GM18907 (cell line): ENCODE measurements at regions not wholly inside any gene's neighbourhood (a gene's known extent, or its start where the extent isn't known, plus 50 kb on each side); places are given as distances from the start of the nearest gene placed in this dataset.
"Not testable (repeated sequence)": the region's sequence is repeated elsewhere in the genome, so short reads cannot be mapped to it uniquely, and the experiment has no call there.

Experiments
- ATAC-seq: cut with Tn5 transposase; IDR thresholded peaks from one replicate; pipeline ENCODE4 v1.9.1; 2021; ENCODE audit warnings: mild to moderate bottlenecking, moderate library complexity; ENCODE audit not compliant: unreplicated experiment

DNA sequence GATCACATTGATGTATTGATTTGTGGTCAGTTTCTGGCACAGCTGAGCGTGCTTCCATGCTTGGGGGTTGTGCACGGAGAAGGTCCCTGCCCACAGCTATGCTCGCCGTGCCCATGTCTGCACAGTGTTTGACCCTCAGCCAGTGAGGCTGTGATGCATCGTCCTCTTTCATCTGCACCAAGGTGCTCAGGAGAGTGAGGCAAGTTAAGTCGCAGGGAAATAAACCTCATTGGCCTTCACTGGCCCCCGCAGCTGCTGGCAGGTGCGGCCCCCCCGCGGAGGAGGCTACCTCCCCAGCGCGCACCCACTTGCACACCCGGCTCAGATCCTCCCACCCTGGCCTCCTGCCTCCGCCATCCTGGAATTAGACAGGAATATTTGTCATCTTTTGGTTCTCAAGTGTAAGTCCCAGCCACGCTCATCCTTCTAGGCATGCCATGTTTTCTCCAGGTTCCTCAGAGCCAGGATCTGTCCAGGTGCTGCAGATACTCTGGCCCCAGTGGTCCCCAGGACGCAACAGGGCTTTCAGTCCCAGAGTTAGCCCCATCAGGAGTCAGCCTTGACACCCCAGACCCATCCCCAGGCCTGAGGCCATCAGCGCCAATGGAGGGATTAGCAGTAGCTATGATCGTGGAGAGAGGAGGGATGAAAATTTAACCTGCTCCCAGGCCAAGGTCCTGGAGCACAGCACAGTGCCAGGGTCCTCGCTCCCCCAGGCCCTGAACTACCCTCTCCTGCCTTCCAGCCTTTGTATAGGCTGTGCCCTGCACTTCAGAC is 93.7 kb downstream of the OAT start:
- ATAC-seq, result no peak

DNA sequence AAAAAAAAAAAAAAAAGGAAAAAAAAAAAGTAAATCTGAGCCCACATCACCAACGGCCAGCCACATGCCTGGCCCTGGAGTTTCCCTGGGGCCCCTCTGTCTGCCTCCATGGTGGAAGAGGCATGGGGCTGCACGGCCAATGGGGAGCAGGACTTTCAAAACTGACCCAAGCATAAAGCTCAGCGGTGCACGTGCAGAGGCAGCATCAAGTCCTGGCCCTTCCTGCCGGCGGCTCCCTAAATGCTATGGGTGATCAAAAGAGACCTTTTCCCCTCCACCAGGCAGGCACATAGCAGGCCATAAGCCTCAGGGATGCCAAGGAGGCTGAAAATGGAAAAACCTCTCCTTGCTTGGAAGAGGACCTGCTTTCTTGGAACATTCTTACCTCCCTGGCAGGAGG is 94.3 kb downstream of the OAT start:
- no peak for ATAC-seq

DNA sequence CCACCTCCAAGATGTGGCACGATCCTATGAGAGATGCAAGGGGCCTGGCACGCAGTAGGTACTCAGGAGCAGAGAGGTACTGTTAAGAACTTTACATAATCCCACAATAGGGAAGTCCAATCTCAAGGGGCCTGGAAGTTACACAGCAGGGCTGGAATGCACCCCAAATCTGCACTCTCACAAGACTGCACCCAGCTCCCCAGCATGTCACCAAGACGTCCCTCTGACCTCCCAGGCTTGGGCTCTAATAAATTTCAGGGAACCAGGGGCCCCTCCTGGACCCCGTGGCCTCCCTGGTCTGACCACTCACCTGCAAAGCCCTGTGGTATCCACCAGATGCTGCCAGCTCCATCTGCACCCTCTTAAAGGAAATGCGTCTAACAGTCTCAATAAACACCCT is 94.9 kb downstream of the OAT start:
- no peak for ATAC-seq

DNA sequence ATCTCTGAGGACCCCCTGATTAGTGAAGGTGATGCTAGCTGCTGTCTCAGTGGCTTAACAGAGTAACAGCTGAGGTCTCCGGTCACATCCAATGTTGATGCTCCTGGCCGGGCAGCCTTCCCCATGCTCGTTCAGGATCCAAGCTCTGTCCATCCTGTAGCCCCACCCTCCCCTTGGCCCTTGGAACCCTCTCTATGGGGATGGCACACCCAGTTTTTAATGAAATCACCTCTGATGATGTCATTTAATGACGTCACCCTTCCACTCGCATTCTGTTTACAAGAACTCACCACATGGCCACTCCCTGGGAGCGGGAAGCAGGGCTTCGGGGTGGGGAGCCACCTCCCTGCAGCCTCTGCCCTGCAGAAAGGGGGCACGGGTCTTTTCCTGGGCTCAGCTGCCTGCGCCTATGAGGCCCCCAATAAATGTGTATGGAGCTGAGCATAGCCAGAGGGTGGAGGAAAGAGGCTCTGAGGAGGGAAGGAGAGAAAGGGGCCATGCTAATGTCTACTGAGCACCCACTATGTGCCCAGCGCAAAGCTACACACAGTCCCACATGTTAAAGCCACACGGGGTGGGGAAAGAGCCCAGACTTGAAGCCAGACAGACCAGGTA is 95.5 kb downstream of the OAT start:
- ATAC-seq, result no peak

DNA sequence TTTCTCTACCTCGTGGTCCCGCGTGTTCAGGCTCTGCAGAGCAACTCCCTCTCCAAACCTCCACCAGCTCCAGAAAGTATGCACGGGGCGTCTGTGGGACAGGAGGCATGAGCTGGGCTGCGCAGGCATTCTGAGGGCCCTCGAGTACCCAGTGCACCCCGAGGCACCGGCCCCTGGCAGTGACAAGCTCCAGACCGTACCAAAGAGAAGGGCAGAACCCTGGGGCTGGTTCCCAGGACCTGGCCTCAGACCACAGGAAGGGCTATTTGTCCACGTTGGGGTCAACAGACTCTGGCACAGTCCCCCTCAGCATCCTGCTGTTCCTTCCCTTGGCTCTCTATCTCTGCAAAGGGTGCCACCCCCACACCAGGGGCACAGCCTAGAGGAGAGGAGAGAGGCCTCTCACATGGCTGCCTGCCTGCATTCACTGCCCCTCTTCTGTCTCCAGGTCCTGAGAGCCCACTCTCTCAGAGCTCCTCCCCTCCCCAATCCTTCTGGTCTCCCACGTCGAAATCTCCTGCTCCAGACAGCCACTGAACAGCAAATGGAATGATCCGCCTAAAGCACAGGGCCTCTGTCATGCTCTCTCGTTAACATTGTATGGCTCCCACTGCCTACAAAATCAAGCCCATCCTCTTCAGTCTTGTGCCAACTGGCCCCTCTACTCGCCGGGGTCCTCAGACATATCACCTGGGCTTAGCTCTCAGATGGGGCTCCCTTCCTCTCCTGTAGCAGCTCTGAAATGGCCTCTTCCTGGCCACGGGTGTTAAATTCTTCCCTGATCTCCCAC is 96.3 kb downstream of the OAT start:
- no peak for ATAC-seq

DNA sequence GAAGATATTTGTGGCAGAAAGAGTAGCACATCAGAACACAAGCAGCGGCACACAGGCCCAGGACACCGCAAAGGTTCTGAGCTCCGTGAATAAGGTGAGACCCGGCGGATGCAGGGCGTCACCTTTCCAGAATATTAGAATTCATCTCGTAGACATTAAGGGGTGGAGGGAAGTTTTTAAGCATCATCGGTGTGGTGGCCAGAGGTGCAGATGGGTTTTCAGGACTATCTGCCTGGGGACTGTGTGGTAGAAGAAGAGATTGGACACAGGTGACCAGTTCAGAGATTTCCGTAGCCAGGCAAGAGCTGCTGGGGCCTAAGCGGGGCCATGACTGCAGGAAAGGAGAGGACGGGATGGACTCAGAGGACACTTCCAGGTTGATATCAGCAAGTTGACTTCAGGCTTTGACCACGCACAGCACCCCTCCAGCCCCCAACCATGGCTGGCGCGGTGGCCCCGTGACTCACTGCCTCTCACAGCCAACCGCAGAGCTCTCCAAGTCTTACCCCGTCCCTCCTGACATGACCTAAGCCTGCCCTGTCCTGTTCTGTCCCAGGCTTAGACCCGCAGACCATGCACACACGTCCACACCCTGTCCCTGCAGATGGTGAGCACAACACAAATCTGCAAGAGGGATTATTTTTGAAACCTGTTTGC is 97.2 kb downstream of the OAT start:
- ATAC-seq, result no peak

DNA sequence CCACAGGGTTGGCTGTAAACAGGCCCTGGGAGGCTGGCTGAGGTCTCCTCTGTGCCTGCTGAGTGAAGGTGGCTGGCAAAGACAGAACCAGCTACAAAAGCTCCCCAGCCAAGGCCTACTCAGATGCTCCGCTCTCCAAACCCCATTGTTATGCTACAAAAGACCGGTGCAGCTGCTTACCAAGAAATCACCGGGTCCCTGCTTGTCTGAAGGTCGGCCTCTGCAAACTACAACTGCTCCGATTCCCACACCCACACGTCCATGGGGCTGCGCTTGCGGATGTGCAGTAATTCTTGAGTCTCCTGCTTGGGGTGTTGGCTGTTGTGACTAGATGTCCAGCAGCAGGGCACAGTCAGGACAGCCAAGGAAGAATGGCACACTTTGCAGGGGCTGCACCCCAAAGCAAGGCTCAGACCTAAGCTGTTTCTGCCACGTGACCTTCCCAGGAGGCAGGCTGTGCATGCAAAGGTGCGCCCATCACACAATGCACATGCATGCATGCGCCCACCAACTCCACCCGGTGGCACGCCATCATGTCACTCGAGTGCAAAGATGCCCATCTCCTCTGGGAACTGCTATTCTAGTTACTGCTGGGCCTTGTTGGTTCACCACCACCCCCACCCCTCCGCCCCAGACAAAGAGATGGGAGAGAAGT is 97.8 kb downstream of the OAT start:
- no peak for ATAC-seq

DNA sequence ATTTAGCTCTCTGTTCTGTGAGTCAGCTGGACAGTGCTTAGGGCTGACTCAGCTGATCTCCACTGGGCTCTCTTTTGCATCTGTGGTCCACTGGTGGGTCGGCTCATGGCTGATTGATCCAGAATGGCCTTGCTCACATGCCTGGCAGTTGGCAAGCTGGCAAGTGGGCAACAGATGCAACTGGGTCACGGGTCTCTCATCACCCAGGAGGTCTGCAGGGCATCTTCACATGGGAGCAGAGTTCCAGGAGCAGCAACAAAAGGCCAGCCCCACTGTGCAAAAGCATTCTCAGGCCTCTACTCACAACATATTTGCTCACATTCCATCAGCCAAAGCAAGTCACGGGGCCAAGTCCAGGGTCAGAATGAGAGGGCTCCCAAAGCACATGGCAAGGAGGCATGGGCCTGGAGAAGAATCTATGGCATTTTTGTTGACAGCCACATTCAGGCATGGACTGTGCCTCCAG is 98.8 kb downstream of the OAT start:
- no peak for ATAC-seq

DNA sequence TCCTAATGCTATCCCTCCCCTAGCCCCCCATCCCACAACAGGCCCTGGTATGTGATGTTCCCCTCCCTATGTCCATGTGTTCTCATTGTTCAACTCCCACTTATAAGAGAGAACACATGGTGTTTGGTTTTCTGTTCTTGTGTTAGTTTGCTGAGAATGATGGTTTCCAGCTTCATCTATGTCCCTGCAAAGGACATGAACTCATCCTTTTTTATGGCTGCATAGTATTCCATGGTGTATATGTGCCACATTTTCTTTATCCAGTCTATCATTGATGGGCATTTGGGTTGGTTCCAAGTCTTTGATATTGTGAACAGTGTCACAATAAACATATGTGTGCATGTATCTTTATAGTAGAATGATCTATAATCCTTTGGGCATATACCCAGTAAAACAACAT is 99.2 kb downstream of the OAT start:
- ATAC-seq, result not testable (repeated sequence)

DNA sequence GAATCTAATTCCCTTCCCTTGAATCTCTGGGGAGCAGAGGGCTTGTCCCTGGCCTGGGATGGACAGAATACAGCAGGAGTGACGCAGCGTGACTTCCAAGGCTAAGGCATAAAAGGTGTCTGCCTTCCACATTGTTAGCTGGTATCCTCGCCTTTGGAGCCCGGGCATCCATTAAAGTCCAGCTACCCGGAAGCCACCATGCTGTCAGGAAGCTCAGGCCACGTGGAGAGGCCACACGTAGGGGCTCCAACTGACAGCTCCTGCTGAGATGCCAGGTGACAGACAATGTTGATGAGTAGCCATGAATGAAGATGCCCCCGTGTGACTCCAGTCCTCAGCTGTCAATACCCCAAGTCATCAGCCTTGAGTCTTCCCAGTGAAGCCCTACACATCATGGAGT is 99.9 kb downstream of the OAT start:
- no peak for ATAC-seq

DNA sequence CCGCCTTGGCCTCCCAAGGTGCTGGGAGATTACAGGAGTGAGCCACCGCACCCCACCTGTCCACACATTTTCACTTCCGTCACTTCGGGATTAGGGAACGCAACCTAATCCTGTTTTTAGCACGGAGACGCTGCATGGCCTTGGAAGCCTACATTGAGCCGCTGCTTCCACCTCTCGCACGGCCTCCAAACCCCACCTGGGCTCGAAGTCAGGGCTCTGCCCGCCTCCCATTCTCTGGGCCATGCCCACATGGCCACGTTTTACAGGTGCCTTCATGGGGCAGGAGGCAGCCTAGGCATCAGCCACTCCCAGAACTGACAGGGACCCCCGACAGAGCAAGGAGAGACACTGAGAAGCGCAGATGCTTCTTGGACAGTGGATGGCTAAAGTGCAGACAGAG is 100.6 kb downstream of the OAT start:
- ATAC-seq, result no peak

DNA sequence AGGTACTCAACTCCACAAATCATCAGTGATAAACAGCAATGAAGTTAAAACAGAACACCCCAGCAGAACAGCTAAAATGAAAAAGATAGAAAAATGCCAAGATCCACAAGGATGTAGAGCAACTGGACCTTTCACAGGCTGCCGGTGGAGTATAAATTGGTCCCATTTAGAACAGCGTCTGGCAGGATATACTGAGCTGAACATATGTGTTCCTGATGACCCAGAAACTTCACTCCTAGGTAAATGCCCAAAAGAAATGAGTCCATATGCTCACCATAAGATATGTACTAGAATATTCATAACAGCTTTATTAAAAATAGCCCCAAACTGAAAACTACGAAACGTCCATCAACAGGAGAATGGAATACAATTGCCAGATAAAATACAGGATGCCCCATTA is 102.4 kb downstream of the OAT start:
- no peak for ATAC-seq

DNA sequence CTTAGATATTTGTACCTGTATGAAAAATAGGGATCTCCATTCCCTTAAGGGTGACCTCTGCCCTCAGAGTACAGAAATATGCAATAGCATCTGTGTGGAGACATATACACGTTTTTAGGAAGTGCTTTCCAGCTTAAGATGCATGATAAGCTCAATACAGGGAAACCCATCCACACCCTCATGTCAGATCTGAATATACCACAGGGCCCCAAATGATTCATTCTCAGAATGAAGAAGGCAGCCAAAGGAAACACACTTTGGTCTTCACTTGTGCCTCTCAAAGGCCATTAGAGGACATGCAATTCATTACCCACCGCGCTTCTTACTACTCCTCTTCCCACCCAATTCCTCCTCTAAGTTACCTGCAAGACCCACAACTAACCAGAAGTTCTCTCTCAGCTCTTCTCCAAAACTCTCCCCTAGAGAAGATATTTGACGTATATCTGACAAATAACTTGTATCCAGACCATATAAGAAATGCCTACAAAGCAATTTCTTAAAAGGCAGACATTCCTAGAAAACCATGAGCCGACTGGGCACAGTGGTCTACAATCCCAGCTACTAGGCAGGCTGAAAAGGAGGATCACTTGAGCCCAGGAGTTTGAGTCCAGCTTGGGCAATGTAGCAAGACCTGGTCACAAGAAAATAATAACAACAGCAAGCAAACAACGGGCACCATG is 103.0 kb downstream of the OAT start:
- ATAC-seq, result no peak

DNA sequence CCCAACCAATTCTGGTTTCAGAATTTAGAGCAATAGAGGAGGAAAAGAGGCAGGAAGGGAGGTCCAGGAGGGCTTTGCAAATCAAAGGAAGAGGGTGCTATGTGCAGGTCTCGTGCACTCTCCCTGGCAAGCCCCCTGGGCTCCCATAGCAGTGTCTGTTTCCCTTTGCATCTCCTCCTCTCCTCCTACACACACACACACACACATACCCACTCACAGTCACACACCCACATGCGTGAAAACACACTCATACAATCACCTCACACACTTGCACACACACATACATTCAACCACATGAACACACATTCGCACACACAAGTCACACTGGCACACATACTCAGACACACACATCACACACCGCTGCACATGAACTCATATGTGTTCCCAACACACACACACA is 105.3 kb downstream of the OAT start:
- no peak for ATAC-seq

DNA sequence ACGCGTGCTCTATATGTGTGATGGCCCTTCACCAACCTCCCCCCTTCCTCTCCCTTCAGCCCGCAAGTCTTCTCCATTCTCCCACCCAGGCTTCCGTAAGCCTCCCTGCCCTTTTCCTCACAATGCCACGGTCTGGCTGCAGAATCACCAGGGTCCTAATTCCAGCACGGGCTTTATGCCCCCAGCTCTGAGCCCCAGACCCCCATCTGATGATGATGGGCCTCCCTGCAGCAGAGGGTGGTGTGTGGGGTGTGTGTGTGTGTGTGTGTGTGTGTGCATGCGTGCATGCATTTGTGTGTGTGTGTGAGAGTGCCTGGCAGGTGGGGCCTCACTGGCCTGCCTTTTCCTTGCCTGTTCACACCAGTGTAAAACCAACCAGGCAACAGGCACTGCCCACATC is 109.9 kb downstream of the OAT start:
- no peak for ATAC-seq

DNA sequence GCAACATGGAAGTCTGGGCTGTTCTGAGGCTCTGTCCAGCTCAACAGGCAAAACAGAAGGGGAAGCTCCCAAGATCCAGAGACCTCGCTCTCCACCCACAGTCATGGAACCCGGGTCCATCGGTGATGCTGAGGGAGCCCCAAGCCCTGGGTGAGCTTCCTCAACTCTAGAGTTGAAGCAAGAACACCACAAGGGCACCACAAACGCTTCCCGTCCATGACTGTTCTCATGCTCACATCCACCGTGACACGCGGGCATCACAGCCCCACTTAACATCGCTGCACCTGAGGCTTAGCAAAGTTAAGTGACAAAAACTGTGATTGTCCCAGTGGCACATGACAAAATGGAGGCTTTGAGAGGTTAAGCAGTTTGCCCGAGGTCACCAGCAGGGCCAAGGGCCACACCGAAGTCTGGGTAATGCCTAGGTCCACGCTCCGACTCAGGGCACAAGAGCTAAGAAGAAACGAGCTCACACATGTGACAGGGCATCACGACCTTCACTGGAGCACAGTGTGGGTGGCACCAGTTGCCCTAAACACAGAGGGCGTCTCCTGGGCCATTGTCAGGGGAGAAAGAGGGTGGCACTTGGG is 110.6 kb downstream of the OAT start:
- ATAC-seq, result no peak

DNA sequence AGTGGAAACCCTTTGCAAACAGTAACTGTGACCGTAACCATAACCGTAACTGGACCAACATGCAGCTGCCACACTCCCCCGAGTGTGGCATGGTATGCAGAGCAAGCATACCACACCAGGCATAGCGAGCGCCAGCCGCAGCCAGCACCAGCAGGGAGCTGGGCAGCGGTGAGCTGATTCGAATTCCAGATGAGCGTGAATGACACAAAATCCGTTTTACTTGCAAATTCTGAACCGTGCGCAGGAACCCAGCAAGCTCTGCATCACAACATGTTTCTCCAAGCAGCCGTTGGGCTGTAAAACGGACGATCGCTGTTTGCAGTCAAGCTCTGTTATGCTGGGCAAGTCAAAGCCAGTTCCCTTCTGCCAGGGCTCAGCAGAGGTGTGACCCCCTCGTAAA is 111.1 kb downstream of the OAT start:
- no peak for ATAC-seq

DNA sequence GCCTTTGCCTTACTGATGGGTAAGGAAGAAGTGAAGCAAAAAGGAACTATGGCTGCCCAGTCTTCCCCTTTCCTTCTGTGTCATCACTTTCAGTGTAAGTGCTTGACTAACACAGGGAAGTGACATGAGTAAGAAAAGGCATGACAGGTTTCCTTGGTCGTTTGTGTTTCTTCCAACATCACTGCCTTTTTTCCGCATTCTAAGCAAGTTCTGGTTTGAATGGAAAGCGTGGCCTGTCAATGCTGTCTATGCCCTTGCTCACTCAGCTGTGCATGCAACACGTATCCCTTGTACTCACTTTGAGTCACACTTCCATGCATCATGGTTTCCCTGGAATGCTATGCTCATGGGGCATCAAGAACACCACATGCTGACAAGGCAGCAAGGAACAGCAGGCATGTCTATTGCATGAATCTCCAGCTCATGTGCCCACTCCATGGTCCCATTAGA is 111.8 kb downstream of the OAT start:
- ATAC-seq, result no peak

DNA sequence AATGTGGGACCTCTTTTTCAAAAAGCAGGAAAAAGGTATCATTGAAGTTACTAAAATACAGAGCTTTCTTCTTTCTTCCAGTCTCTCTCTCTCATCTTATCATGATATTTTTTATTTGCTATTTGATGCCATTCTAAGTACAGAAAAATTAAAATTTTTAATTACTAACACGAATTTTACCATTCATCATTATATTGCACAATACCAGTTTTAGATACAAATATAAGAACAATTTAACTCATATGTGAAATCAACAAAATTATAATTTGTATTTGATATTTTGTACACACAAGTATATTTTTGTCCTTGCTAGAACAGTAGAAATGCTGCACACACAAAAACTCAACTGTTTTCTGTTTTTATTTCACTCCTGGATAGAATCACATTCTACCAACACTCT is 112.2 kb downstream of the OAT start:
- no peak for ATAC-seq

DNA sequence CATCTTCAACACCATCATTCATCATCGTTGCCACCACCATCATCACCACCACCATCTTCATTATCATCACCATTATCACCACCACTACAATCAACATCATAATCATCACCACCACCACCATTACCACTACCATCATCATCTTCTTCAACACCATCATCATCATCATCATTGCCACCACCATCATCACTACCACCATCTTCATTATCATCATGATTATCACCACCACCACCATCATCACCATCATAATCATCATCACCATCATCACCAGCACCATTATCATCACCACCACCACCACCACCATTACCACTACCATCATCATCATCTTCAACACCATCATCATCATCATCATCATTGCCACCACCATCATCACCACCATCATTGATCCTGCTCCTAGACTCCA is 112.7 kb downstream of the OAT start:
- ATAC-seq, result no peak
